Heart right ventricle (tissue), 16 donors: ENCODE measurements at regions not wholly inside any gene's neighbourhood (a gene's known extent, or its start where the extent isn't known, plus 50 kb on each side); places are given as distances from the start of the nearest gene placed in this dataset.

Experiments used
- ATAC-seq, 8 donors: fragments of 200-7000 bp; cut with Tn5 transposase; one replicate each; pipeline ENCODE4 v1.9.1; 2020; ENCODE audit warnings: mild to moderate bottlenecking in 8 of 8, moderate library complexity in 8 of 8, moderate number of reproducible peaks in 1 of 8
- DNase-seq, 2 donors: peaks; one replicate each; pipeline ENCODE4 v3.0.0-alpha.2; 2020
- H3K27ac ChIP-seq, 10 donors: fragments of 200-600 bp; sonication (generic) in 2 of 10; one replicate each; pipeline versions ENCODE4 v1.5.0 to v1.8.0; 2020 to 2022; ENCODE audit warnings: mild to moderate bottlenecking in 3 of 10
- H3K27me3 ChIP-seq, 7 donors: fragments of 200-600 bp; one replicate each; pipeline ENCODE4 v1.8.0; 2021 to 2022; ENCODE audit warnings: mild to moderate bottlenecking in 2 of 7
- H3K36me3 ChIP-seq, 9 donors: fragments of 200-600 bp; sonication (generic) in 1 of 9; one replicate each; pipeline versions ENCODE4 v1.5.0 to v1.8.0; 2020 to 2022; ENCODE audit warnings: mild to moderate bottlenecking in 2 of 9
- H3K4me1 ChIP-seq, 9 donors: fragments of 200-600 bp; sonication (generic) in 1 of 9; one replicate each; pipeline versions ENCODE4 v1.5.0 to v1.8.0; 2020 to 2022; ENCODE audit warnings: mild to moderate bottlenecking in 4 of 9
- H3K4me3 ChIP-seq, 10 donors: fragments of 200-600 bp; sonication (generic) in 2 of 10; one replicate each; pipeline versions ENCODE4 v1.5.0 to v1.8.0; 2020 to 2022; ENCODE audit warnings: mild to moderate bottlenecking in 7 of 10, moderate library complexity in 2 of 10
- H3K9me3 ChIP-seq, 11 donors: fragments of 200-600 bp in 10 of 11; sonication (generic) in 2 of 11; one replicate each; pipeline versions ENCODE4 v1.5.0 to v1.8.0; 2013 to 2022; ENCODE audit warnings: mild to moderate bottlenecking in 2 of 11, control low read depth in 1 of 11, moderate library complexity in 1 of 11
- WGBS, 2 donors: extraction: QIAGEN DNeasy Blood & Tissue Kit; methylation state at CpG; one replicate each; pipeline ENCODE4 v1.1.7; 2013; ENCODE audit warnings: inconsistent platforms in 1 of 2; 5-methylcytosine and 5-hydroxymethylcytosine counted together
- intact Hi-C, 10 donors: fragments of 100-400 bp; cut with DNase I; formaldehyde crosslinking; loops; one replicate each; pipeline versions ENCODE4 v1.11.1 to v1.14.2; 2022
- TF ChIP-seq, protein P1 (sequence below), 9 donors: fragments of 200-600 bp; sonication (generic) in 2 of 9; IDR thresholded peaks; one replicate each; pipeline versions ENCODE4 v1.5.0 to v1.8.0; 2021 to 2022; ENCODE audit warnings: antibody characterized with exemption in 9 of 9, mild to moderate bottlenecking in 5 of 9, moderate library complexity in 1 of 9
- donor health status: Arrhythmogenic right ventricular cardiomyopathy.
- donor health status: ischemic (EF 13 %, LVEDD 7.1; RV severe dilation, severe dysfunction).
- donor health status: healthy with polysubstance abuse.
- donor health status: DM: no; HTN: yes; CAD: no.
- donor health status: DM: no; HTN: no; CAD: no.
- donor health status: ischemic (EF 25% LVEDD 6.9; RV normal size, moderate dysfunction).
- donor health status: ischemic (EF 25% LVEDD 5.7; RV mildly dilated, moderate dysfunction).
- donor health status: healthy.
- donor health status: DM: yes; HTN: yes; CAD: no.
- donor health status: Ischemic cardiomyopathy.
- donor health status: ischemic (EF 35%, LVEDD 5.7; RV mildly dilated, moderate dysfunction).
- donor health status: nonischemic (EF 11% LVEDD 7.7; RV severe dilation, severe dysfunction).
- donor health status: DM: yes; HTN: yes; CAD: no.
- donor health status: PGD.
- donor health status: ischemic (EF 29% LVEDD 5.4; RV normal size, mild dysfunction).
- donor health status: nonischemic (EF 23%, LVEDD 6.1; RV moderate dilation, normal function).

DNA sequence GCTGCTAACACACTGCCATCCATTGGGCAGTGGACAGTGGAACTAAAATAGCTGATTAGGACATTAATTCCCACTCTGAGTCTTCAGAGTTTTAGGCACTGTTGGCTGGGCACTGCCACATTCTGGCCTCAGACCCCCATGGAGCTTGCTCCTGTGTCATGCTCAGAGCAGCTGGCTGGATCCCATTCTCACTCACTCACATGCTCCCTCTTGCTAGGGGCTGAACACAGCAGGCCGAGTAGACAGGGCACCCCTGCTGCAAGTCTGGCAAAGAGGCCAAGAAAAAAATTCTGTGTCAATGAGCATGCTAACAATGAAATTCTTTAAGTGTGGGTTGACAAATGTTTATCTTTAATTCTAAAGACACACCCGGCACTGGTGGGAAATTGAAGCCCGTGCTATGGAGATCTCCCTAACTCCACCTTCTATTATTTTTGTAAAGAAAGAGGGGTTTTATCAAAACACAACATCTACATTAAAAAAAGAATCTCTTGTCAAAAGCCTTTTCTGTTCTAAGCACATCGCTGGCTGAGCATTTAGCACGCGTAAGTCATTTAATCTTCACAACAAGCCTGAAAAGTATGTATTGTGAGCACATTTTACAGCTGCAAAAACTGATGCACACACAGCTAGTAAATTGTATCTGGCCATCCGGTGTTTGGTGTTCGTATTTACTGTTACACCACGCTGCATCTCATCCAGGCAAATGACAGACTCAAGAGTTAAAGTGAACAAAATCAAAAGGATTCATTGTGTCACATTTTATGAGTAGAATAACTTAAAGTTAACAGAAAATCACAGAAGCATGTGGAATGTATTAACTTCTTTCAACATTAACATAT is 362.1 kb downstream of the PLOD2 start:
- WGBS, 2 donors, result 56 to 67% methylated on average over 9 of the region's 9 CpGs
- intact Hi-C loops, result loop anchor here in 1 of 10 donors (10.0 kb wide), 1 partner anchor 596 kb away; no protein-coding TSS in a partner anchor
- TF ChIP-seq, protein P1, sequence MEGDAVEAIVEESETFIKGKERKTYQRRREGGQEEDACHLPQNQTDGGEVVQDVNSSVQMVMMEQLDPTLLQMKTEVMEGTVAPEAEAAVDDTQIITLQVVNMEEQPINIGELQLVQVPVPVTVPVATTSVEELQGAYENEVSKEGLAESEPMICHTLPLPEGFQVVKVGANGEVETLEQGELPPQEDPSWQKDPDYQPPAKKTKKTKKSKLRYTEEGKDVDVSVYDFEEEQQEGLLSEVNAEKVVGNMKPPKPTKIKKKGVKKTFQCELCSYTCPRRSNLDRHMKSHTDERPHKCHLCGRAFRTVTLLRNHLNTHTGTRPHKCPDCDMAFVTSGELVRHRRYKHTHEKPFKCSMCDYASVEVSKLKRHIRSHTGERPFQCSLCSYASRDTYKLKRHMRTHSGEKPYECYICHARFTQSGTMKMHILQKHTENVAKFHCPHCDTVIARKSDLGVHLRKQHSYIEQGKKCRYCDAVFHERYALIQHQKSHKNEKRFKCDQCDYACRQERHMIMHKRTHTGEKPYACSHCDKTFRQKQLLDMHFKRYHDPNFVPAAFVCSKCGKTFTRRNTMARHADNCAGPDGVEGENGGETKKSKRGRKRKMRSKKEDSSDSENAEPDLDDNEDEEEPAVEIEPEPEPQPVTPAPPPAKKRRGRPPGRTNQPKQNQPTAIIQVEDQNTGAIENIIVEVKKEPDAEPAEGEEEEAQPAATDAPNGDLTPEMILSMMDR (IDR thresholded peaks at IDR 0.05), result no peak
- DNase-seq (no peak), ATAC-seq (no peak)
- no peak overlapping the region for H3K27ac ChIP-seq
- no peaks in the 10 kb centered on the region for H3K27me3 ChIP-seq
- peaks cover 0 to 5% (median 0%) of the 10 kb centered on the region in 11 donors for H3K9me3 ChIP-seq
- no peak overlapping the region for H3K4me3 ChIP-seq
- H3K4me1 ChIP-seq, result no peaks in the 10 kb centered on the region
- no peaks in the 10 kb centered on the region for H3K36me3 ChIP-seq

DNA sequence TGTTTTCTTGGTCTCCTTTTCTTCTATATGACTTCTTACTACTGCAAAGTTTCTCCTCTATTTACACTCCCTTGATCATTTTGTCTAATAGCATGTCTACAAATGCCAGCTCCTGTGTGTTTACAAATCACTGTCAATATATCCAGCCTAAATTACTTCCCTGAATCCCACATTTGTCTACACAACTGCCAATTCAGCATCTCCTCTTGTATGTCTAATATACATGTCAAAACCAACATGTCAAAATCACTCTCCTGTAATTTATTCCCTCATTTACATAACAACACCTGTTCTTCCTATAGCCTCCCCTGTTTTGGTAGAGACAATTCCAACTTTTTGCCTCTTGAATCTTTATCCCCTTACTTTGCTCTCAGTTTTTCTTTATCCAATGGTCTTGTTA is 359.3 kb downstream of the PLOD2 start:
- Histone ChIP-seq H3K9me3 (peaks cover 0 to 2% (median 0%) of the 10 kb centered on the region in 11 donors), H3K36me3 (no peaks in the 10 kb centered on the region), H3K27ac (no peak overlapping the region), H3K27me3 (no peaks in the 10 kb centered on the region), H3K4me3 (no peak overlapping the region), H3K4me1 (no peaks in the 10 kb centered on the region)
- ATAC-seq (no peak), DNase-seq (no peak)
- TF ChIP-seq, protein P1 (IDR thresholded peaks at IDR 0.05), result no peak
- intact Hi-C loops, result no loop called here

DNA sequence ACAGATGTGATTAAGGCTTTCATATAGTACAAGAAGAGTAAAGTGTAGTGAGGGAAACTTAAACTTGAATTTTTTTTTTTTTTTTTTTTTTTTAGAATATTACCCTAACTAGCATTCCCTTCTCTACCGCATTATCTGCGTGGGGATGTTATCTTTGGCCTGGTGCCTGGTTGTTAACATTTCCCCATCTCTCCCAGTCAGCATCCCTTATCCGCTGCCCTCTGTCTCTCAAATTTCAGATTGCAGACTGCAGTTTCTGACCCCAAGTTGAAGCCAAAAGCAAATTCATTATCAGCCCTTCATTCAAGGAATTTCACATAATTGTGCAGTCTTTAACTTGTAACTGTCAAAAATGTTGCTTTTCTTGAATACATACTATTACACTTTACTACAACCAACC is 353.0 kb downstream of the PLOD2 start:
- Histone ChIP-seq H3K27me3 (no peaks in the 10 kb centered on the region), H3K4me1 (no peaks in the 10 kb centered on the region), H3K9me3 (no peaks in the 10 kb centered on the region), H3K4me3 (no peak overlapping the region), H3K36me3 (no peaks in the 10 kb centered on the region), H3K27ac (no peak overlapping the region)
- DNase-seq (peak in 1 of 2 donors; percentile 16), ATAC-seq (no peak)
- 5 to 26% methylated on average over 3 of the region's 3 CpGs for WGBS, 2 donors
- TF ChIP-seq, protein P1 (IDR thresholded peaks at IDR 0.05), result peak in 5 of 9 donors; percentile 10 to 35 (median 17)
- intact Hi-C loops, result no loop called here

DNA sequence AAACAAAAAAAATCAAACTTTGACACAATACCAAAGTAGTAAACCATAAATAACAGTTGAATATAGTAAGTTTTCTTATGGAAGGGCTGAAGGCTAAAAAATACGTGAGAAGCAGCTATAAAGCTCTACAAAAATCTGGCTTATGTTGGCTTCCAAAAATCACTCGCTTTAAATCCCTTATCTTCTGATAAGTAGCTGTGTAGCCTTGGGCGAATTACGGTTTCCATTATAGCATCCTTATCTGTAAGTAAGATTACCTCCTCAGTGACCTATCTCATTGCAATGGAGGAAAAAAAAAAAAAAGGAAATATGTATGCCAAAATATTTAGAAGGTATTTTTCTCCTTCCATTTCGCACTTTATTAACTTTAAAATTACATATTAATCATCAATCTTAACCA is 348.6 kb downstream of the PLOD2 start:
- Histone ChIP-seq H3K36me3 (no peaks in the 10 kb centered on the region), H3K9me3 (no peaks in the 10 kb centered on the region), H3K4me1 (no peaks in the 10 kb centered on the region), H3K27ac (no peak overlapping the region), H3K4me3 (no peak overlapping the region), H3K27me3 (no peaks in the 10 kb centered on the region)
- DNase-seq (no peak), ATAC-seq (no peak)
- intact Hi-C loops, result no loop called here
- TF ChIP-seq, protein P1 (IDR thresholded peaks at IDR 0.05), result no peak
- 39 to 48% methylated on average over 5 of the region's 5 CpGs for WGBS, 2 donors
